HepG2 (cell line): ENCODE measurements at regions not wholly inside any gene's neighbourhood (a gene's known extent, or its start where the extent isn't known, plus 50 kb on each side); places are given as distances from the start of the nearest gene placed in this dataset.

Experiments
- ATAC-seq: fragments of 200-7000 bp; cut with Tn5 transposase; 3 replicates; pipeline ENCODE4 v1.9.1; 2020; ENCODE audit warnings: mild to moderate bottlenecking, moderate library complexity
- BruUV-seq: library from RNA; stranded (reverse); fragments of 400-500 nt; replicated peaks from 2 replicates; lab custom pipeline; 2021; lab: Mats Ljungman, UMichigan
- CTCF ChIA-PET: fragments of 300-600 bp; formaldehyde crosslinking; extraction: SDS; loops from one replicate; lab custom pipeline; 2021; ENCODE audit warnings: low total read pairs, inconsistent platforms, low intra/inter-chr PET ratio; lab: Yijun Ruan, JAX
- POLR2A ChIA-PET: fragments of 350-600 bp; sonication (Branson Sonifier 250); formaldehyde crosslinking; loops from one replicate; lab custom pipeline; 2020; ENCODE audit warnings: antibody characterized with exemption, inconsistent platforms; lab: Yijun Ruan, JAX
- DNase-seq: peaks from one replicate; pipeline ENCODE4 v3.0.0-alpha.2; 2015; ENCODE audit warnings: low spot score
- FAIRE-seq: peaks from 3 replicates; lab custom pipeline; 2011; peaks lifted over from hg19 to GRCh38; lab: Jason Lieb, UNC
- H2AFZ ChIP-seq: one replicate; pipeline ENCODE4 v1.6.1; 2011; ENCODE audit warnings: low read length, inconsistent platforms
- H3K27ac ChIP-seq: fragments of 300-600 bp; 3 replicates; pipeline ENCODE4 v1.8.0; 2011; ENCODE audit warnings: mixed run types, mild to moderate bottlenecking, mixed read lengths, low read length, inconsistent platforms; ENCODE audit not compliant: insufficient read depth; ENCODE audit errors: extremely low read length
- H3K27me3 ChIP-seq, 2 experiments: fragments of 200-600 bp in 1 of 2; 2 replicates in 1 of 2; 3 replicates in 1 of 2; pipeline versions ENCODE4 v1.6.0 to v1.8.0; 2011; ENCODE audit warnings: low read length in 2 of 2, mild to moderate bottlenecking in 2 of 2, moderate library complexity in 2 of 2, inconsistent platforms in 1 of 2; ENCODE audit not compliant: insufficient read depth in 2 of 2, control insufficient read depth in 1 of 2
- H3K36me3 ChIP-seq, 2 experiments: fragments of 200-600 bp in 1 of 2; replicated peaks in 1 of 2; 2 replicates in 1 of 2; 3 replicates in 1 of 2; pipeline versions ENCODE4 v1.5.1 to v1.8.0; 2011; ENCODE audit warnings: low read length in 2 of 2, inconsistent platforms in 1 of 2; ENCODE audit not compliant: insufficient read depth in 2 of 2, control insufficient read depth in 1 of 2
- H3K4me1 ChIP-seq: 2 replicates; pipeline ENCODE4 v1.5.1; 2012; ENCODE audit warnings: low read length, inconsistent platforms; ENCODE audit not compliant: insufficient read depth
- H3K4me2 ChIP-seq: 2 replicates; pipeline ENCODE4 v1.6.0; 2011; ENCODE audit warnings: low read depth, low read length, inconsistent platforms
- H3K4me3 ChIP-seq, 3 experiments: fragments of 200-600 bp in 1 of 3; sonication (generic), shearing (Covaris generic) in 1 of 3; replicated peaks in 1 of 3; 2 replicates each; pipeline ENCODE4 v1.5.1; 2011 to 2016; ENCODE audit warnings: low read length in 3 of 3, inconsistent platforms in 2 of 3, low read depth in 2 of 3, mild to moderate bottlenecking in 2 of 3, control low read depth in 1 of 3, mixed read lengths in 1 of 3; ENCODE audit not compliant: insufficient read depth in 1 of 3
- H3K79me2 ChIP-seq: one replicate; pipeline ENCODE4 v1.6.1; 2011; ENCODE audit warnings: low read length, inconsistent platforms; ENCODE audit not compliant: insufficient read depth
- H3K9ac ChIP-seq: 2 replicates; pipeline ENCODE4 v1.6.0; 2011; ENCODE audit warnings: mild to moderate bottlenecking, low read depth, low read length, inconsistent platforms; ENCODE audit not compliant: insufficient read depth
- H3K9me3 ChIP-seq: 2 replicates; pipeline ENCODE4 v1.5.1; 2012; ENCODE audit warnings: mild to moderate bottlenecking, low read length
- H4K20me1 ChIP-seq: 2 replicates; pipeline ENCODE4 v1.6.0; 2011; ENCODE audit warnings: inconsistent platforms, mild to moderate bottlenecking, low read length, moderate library complexity; ENCODE audit not compliant: insufficient read depth
- ARID2 ChIP-seq: sonication (generic); formaldehyde crosslinking; IDR thresholded peaks from 2 replicates; pipeline ENCODE4 v1.8.1; 2022; ENCODE audit warnings: mild to moderate bottlenecking, missing genetic modification reagents, borderline replicate concordance
- ATM ChIP-seq: fragments of 450-650 bp; IDR thresholded peaks from 2 replicates; pipeline ENCODE4 v1.7.1; 2017; ENCODE audit warnings: mild to moderate bottlenecking, borderline replicate concordance
- GRHL1 ChIP-seq: sonication (generic); formaldehyde crosslinking; conservative IDR thresholded peaks from 2 replicates; pipeline ENCODE4 v1.8.0; 2022; ENCODE audit warnings: missing genetic modification reagents
- KDM3A ChIP-seq: IDR thresholded peaks from 2 replicates; pipeline ENCODE4 v1.6.1; 2018; ENCODE audit warnings: low read depth, missing compliant biosample characterization
- KMT2A ChIP-seq: sonication (generic); formaldehyde crosslinking; IDR thresholded peaks from 2 replicates; pipeline ENCODE4 v1.4.0; 2020; ENCODE audit warnings: missing genetic modification reagents
- PAXIP1 ChIP-seq: sonication (generic); formaldehyde crosslinking; conservative IDR thresholded peaks from 2 replicates; pipeline ENCODE4 v1.4.0; 2020; ENCODE audit warnings: mild to moderate bottlenecking, missing genetic modification reagents, moderate library complexity
- TRIM24 ChIP-seq: sonication (generic); formaldehyde crosslinking; IDR thresholded peaks from 2 replicates; pipeline ENCODE4 v1.8.0; 2022; ENCODE audit warnings: mild to moderate bottlenecking, missing genetic modification reagents
- YEATS4 ChIP-seq: sonication (generic); formaldehyde crosslinking; IDR thresholded peaks from 2 replicates; pipeline ENCODE4 v1.4.0; 2020; ENCODE audit warnings: missing genetic modification reagents, borderline replicate concordance
- ZBTB21 ChIP-seq: sonication (generic); formaldehyde crosslinking; IDR thresholded peaks from 2 replicates; pipeline ENCODE4 v1.4.0; 2020; ENCODE audit warnings: missing genetic modification reagents
- ZFP91 ChIP-seq: sonication (generic); formaldehyde crosslinking; IDR thresholded peaks from 2 replicates; pipeline ENCODE4 v1.9.0; 2022; ENCODE audit warnings: missing genetic modification reagents, mild to moderate bottlenecking, borderline replicate concordance
- ZNF230 ChIP-seq: sonication (generic); formaldehyde crosslinking; IDR thresholded peaks from 2 replicates; pipeline ENCODE4 v1.4.0; 2020; ENCODE audit warnings: mild to moderate bottlenecking, missing genetic modification reagents
- ZNF564 ChIP-seq: sonication (generic); formaldehyde crosslinking; IDR thresholded peaks from 2 replicates; pipeline ENCODE4 v1.8.1; 2023; ENCODE audit warnings: mild to moderate bottlenecking, missing genetic modification reagents
- ZNF839 ChIP-seq: sonication (generic); formaldehyde crosslinking; IDR thresholded peaks from 2 replicates; pipeline ENCODE4 v1.4.0; 2020; ENCODE audit warnings: missing genetic modification reagents, mild to moderate bottlenecking, borderline replicate concordance
- WGBS: methylation state at CpG from one replicate; pipeline ENCODE4 v1.1.6; 2017; ENCODE audit warnings: low lambda C conversion rate; 5-methylcytosine and 5-hydroxymethylcytosine counted together
- in situ Hi-C: cut with HindIII; loops from 2 replicates; pipeline ENCODE4 v1.10.0; 2017; ENCODE audit warnings: low pct_unique_long_range_greater_than_20kb; ENCODE audit not compliant: extremely low pct_ligation_motif_present
- intact Hi-C: fragments of 100-400 bp; cut with micrococcal nuclease; formaldehyde crosslinking; loops from one replicate; pipeline ENCODE4 v1.10.0; 2022; ENCODE audit not compliant: unreplicated experiment

GRCh38 chr17:55624772-55625433 is 97.8 kb downstream of the TMEM100 start (continued):
- TF ChIP-seq PAXIP1 (CRISPR knock-in tag) (no peak), ZBTB21 (CRISPR knock-in tag) (no peak), ZNF564 (no peak), ATM (no peak), ZNF230 (CRISPR knock-in tag) (no peak)
- TF ChIP-seq, all 625 proteins: peak for 0

- no peaks in the 10 kb centered on the region for H3K9me3 ChIP-seq
- CTCF ChIA-PET, result no interaction called here
- FAIRE-seq (no peak), ATAC-seq (no peak), DNase-seq (no peak)
- in situ Hi-C loops, result no loop called here
- H3K4me3 ChIP-seq, result no peak overlapping the region
- H4K20me1 ChIP-seq, result no peaks in the 10 kb centered on the region
- intact Hi-C loops, result no loop called here
- BruUV-seq, result no TSS peak
- no peak overlapping the region for H2AFZ ChIP-seq
- H3K27me3 ChIP-seq, result no peaks in the 10 kb centered on the region
- no peak overlapping the region for H3K27ac ChIP-seq
- 0% methylated on average over 3 of the region's 3 CpGs for WGBS
- no peaks in the 10 kb centered on the region for H3K4me1 ChIP-seq
- TF ChIP-seq ZNF839 (no peak), KMT2A (no peak), GRHL1 (no peak), TRIM24 (CRISPR knock-in tag) (no peak), KDM3A (CRISPR knock-in tag) (no peak), ZFP91 (CRISPR knock-in tag) (no peak), YEATS4 (no peak), ARID2 (CRISPR knock-in tag) (no peak)
- POLR2A ChIA-PET, result no interaction called here
- H3K4me2 ChIP-seq, result no peak overlapping the region
- no peaks in the 10 kb centered on the region for H3K36me3 ChIP-seq
- H3K9ac ChIP-seq, result no peak overlapping the region
- H3K79me2 ChIP-seq, result no peaks in the 10 kb centered on the region
Observed at GRCh38 chr17:55622547-55622946, 100.1 kb downstream of the TMEM100 start.
